GM18951 (cell line): ENCODE measurements at regions not wholly inside any gene's neighbourhood (a gene's known extent, or its start where the extent isn't known, plus 50 kb on each side); places are given as distances from the start of the nearest gene placed in this dataset.

Experiments
- POLR2A ChIP-seq: IDR thresholded peaks from 4 replicates; pipeline ENCODE4 v1.6.1; 2011; ENCODE audit warnings: mild to moderate bottlenecking; ENCODE audit not compliant: insufficient read length, insufficient read depth; ENCODE audit errors: extremely low read depth
- in situ Hi-C: fragments of 300-500 bp; cut with MboI; formaldehyde crosslinking; loops from one replicate; pipeline ENCODE4 v1.12.0; 2022; ENCODE audit warnings: low sequenced_read_pairs, mixed read lengths, inconsistent platforms; ENCODE audit not compliant: unreplicated experiment

GRCh38 chr11:95512682-95513081 is 276.9 kb downstream of the FAM76B start:
- in situ Hi-C loops: no loop called here
- no peak for TF ChIP-seq POLR2A

- in situ Hi-C loops: no loop called here
- no peak for TF ChIP-seq POLR2A
These were observed 277.4 kb downstream of the FAM76B start for GRCh38 chr11:95512177-95512576.

- in situ Hi-C loops: no loop called here
- no peak for TF ChIP-seq POLR2A
These were observed 277.4 kb upstream of the SESN3 start for GRCh38 chr11:95508219-95508890.

GRCh38 chr11:95507794-95508193 is 276.8 kb upstream of the SESN3 start:
- in situ Hi-C loops: no loop called here
- TF ChIP-seq POLR2A: no peak

GRCh38 chr11:95506777-95507176 is 275.8 kb upstream of the SESN3 start:
- in situ Hi-C loops: no loop called here
- no peak for TF ChIP-seq POLR2A

GRCh38 chr11:95505927-95506426 is 275.0 kb upstream of the SESN3 start:
- in situ Hi-C loops: no loop called here

GRCh38 chr11:95503047-95503446 is 272.0 kb upstream of the SESN3 start:
- in situ Hi-C loops: no loop called here
- no peak for TF ChIP-seq POLR2A

More at GRCh38 chr11:95505927-95506426, 275.0 kb upstream of the SESN3 start:
- no peak for TF ChIP-seq POLR2A

GRCh38 chr11:95502522-95502921 is 271.5 kb upstream of the SESN3 start:
- no peak for TF ChIP-seq POLR2A
- in situ Hi-C loops: no loop called here

- no peak for TF ChIP-seq POLR2A
- in situ Hi-C loops: no loop called here
These were observed 270.8 kb upstream of the SESN3 start for GRCh38 chr11:95501761-95502266.

GRCh38 chr11:95500466-95500865 is 269.5 kb upstream of the SESN3 start:
- TF ChIP-seq POLR2A: no peak
- in situ Hi-C loops: no loop called here

GRCh38 chr11:95499516-95500135 is 268.6 kb upstream of the SESN3 start:
- in situ Hi-C loops: no loop called here

GRCh38 chr11:95498722-95499425 is 267.9 kb upstream of the SESN3 start:
- TF ChIP-seq POLR2A: no peak
- in situ Hi-C loops: no loop called here

More at GRCh38 chr11:95499516-95500135, 268.6 kb upstream of the SESN3 start:
- TF ChIP-seq POLR2A: no peak

- no peak for TF ChIP-seq POLR2A
- in situ Hi-C loops: no loop called here
These were observed 265.9 kb upstream of the SESN3 start for GRCh38 chr11:95496901-95497300.

- no peak for TF ChIP-seq POLR2A
- in situ Hi-C loops: no loop called here
These were observed 264.7 kb upstream of the SESN3 start for GRCh38 chr11:95495706-95496105.

- in situ Hi-C loops: no loop called here
- TF ChIP-seq POLR2A: no peak
These were observed 263.9 kb upstream of the SESN3 start for GRCh38 chr11:95494856-95495255.
